ENCODE measurements at regions not wholly inside any gene's neighbourhood (a gene's known extent, or its start where the extent isn't known, plus 50 kb on each side); places are given as distances from the start of the nearest gene placed in this dataset.

GRCh38 chr14:25134184-25134583 lies 84.2 kb upstream of the STXBP6 start:
- no peak for FAIRE-seq

DNA sequence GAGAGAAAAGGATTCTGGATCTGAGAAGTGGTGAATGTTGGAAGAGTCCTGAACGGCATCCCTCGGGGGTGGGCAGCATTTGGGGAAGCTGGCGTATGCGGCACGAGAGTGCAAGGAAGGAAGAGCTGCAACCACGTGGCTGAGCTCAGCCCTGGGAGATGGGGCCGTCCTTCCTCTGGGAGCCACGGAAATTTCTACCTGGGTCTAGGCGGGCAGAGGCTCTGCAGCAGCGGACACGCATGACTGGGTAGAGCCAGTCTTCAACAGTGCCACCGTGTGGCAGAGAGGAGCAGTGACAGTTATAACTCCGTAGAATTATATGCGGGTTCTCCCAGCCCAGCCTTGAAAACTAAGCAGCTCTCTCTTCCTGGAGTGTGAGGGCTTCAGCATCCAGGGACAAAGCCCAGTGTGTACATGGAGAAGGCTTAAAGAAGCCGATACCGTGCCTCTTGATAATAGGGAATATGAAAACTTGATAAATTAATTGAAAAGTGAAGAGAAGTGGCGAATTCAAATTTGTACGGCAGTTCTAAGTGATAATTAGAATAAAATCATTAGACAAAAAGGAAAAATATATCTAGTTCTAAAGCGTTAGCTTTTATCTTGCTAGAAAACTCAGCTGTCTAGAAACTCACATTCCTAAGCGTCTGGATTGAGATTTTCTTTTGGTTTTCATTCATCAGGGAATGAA lies 82.9 kb upstream of the STXBP6 start:
- FAIRE-seq: no peak

- no peak for FAIRE-seq
Measured at GRCh38 chr14:25132094-25132493, 82.1 kb upstream of the STXBP6 start.

DNA sequence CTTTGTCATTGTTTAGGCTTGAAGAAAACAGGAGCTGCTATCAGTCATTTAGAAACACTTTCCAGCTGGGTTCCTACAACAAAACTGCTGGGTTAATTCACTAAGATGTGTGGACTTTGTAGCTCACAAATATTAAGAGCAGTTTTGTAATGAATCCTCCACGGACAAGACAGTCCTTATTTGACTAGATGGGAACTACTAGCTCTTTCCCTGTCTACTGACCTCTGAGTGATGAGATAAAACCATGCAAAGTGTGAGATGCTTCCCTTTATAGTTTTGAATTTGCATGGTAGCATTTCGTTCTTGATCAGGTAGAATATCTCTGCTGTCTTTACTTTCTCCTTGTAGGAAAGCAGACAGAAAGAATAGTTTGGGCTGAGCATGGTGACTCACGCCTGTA lies 72.9 kb upstream of the STXBP6 start:
- FAIRE-seq: no peak

DNA sequence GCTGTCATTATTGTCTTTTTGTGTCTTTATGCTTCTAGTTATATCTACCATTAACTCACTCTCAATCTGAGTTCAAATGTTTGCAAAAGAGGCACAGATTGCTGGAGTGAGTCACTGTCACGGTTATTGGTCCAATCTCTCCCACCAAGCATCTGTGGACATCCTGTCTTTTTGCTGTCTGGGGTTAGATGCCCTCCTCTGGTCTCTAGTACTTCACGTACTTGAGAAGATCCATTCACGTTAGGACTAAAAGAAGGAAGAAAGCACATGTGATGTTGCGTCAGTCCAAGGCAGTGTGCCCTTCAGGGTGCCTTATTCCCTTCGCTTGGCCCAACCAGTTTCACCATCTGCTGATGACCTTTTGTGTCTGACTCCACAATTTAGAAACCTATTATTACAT lies 72.3 kb upstream of the STXBP6 start:
- no peak for FAIRE-seq

DNA sequence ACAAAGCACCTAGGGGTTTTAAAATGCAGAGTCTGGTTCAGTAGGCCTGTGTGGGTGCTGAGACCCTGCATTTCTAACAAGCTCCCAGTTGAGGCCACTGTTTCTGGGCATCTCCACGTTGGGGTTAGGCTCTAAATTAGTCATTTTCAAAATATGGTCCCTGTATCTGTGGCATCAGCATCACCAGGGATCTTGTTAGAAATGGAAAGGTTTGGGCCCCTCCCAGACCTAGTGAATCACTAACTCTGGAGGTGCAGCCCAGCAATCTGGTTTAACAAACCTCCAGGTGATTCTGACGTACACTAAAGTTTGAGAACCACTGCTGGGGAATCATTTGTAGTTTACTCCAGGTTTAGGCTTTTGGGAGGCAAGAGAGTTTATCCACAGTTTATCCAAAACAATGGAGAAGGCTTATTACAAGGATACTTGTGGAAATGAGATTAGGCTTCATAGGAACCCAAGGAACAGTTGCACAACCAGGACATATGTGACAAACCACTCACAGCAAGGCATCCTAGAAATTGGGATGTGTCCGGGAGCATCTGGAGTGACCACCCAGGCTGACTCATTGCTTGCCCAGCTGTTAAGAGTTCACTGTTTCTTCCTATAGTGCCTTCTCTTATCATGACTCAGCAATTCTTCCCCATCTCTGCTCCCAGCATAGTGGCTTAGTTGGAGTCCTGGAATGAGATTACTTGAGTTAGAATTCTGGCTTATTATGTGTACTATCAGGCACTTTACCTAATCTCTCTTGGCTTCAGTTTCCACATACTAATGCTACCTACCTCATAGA lies 71.6 kb upstream of the STXBP6 start:
- no peak for FAIRE-seq

DNA sequence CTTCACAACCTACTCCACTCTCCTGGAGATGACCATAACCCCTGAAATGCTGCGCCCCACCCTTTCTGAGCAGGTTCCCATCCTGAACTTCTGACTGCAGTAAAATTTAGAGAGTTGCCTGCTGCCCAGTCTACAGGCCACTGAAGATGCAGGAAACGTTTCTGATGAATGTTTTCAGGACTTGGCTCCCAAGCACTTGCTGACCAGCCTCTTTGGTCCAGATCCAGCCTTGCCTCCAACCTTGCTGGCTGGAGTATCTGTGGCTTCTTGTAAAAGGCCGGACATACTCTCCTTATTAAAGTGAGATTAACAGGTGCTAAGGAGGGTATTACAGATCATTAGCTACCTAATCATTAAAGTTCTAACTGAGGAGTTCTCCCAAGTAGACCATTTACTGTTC lies 70.3 kb upstream of the STXBP6 start:
- no peak for FAIRE-seq

- no peak for FAIRE-seq
Measured at GRCh38 chr14:25118671-25119070, 68.7 kb upstream of the STXBP6 start.

DNA sequence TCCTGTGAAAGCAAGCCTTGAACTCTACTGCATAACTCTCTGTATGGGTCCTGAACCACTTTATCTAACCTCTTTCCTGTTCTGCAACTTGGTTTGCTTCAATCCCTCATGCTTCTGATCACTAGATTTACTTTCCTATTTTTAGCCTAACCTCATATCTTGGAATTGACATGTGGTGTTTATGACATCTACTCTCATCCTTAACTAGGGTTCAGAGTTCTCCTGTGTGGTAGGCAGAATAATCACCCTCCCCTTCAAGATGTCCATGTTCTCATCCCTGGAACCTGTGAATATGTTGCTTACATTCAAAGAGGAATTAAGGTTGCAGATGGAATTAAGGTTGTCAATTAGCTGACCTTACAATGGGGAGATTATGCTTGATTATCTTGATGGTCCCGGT lies 67.4 kb upstream of the STXBP6 start:
- no peak for FAIRE-seq

- FAIRE-seq: no peak
Measured at GRCh38 chr14:25116607-25117006, 66.7 kb upstream of the STXBP6 start.

DNA sequence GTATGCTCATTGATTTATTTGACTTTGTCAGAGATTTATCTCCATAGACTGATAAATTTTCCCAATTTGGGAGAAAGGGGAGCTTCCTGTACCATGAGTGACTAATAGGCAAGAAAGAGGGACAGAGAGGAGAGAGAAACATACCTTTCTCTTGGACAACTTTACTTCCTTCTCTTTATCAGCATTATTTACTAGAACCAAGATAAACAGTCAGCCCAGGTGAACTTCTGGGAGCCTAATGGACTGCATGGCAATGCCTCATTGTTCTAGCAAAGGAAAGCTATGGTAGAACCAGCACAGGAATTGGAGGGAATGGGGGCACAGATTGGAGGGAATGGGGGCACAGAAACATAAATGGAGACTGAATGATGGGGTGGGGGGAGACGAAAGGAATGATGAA lies 63.4 kb upstream of the STXBP6 start:
- FAIRE-seq: no peak

GRCh38 chr14:25111061-25111601 lies 61.2 kb upstream of the STXBP6 start:
- FAIRE-seq: no peak

DNA sequence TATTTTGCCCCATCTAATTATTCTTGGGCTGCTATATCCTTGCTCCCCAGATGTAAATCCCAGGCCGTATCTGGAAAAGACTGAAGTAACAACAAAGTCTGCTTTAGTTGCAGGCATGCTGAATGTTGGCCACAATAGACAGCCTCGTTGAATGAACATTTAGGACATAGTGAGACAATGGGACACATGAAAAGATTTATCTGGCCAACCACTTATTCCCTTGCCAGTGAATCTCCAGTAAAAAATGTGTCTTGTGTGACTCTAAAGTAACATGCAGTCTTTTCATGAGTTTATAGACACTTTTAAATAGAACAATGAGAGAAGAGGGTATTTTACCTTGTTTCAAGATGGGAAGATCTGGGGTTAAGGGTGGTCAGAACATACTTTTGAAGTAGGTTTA lies 60.2 kb upstream of the STXBP6 start:
- FAIRE-seq: no peak

- no peak for FAIRE-seq
Measured at GRCh38 chr14:25108959-25109358, 59.0 kb upstream of the STXBP6 start.

DNA sequence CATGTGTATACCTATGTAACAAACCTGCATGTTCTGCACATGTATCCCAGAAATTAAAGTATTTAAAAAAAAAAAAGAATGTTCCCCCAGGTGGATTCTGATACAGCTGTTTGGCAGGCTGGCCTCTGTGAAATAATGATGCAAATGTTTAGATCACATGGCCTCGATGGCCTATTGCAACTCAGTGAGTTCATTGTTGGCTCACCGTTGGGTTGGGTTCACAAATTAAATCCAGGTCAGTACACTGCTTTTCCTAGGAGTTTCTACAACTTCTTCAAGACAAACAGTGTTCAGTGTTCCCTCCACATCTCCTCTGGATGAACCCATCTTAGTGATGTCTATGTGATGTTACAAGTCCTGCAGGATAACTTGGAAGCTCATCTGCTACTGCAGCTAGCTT lies 58.3 kb upstream of the STXBP6 start:
- FAIRE-seq: no peak

GRCh38 chr14:25103820-25104219 lies 53.9 kb upstream of the STXBP6 start:
- FAIRE-seq: no peak

- FAIRE-seq: no peak
Measured at GRCh38 chr14:25103271-25103670, 53.3 kb upstream of the STXBP6 start.

GRCh38 chr14:25102788-25103187 lies 52.8 kb upstream of the STXBP6 start:
- FAIRE-seq: no peak

GRCh38 chr14:25101276-25101675 lies 51.3 kb upstream of the STXBP6 start:
- FAIRE-seq: no peak

All from colon (tissue), 2 donors.